ENCODE measurements at regions not wholly inside any gene's neighbourhood (a gene's known extent, or its start where the extent isn't known, plus 50 kb on each side); places are given as distances from the start of the nearest gene placed in this dataset.

GRCh38 chr17:5955764-5956163, 114.4 kb upstream of the WSCD1 start:
- Histone ChIP-seq H3K27me3 (ENCODE audit: control insufficient read depth, insufficient read depth, low read length) (no peaks in the 10 kb centered on the region), H3K79me1 (ENCODE audit: low read depth in 1 of 2, low read length in 2 of 2) (no peaks in the 10 kb centered on the region), H3K9me1 (ENCODE audit: insufficient read depth, low read length) (no peaks in the 10 kb centered on the region), H3K23ac (ENCODE audit: low read depth, low read length) (no peak overlapping the region), H2BK120ac (ENCODE audit: low read depth, low read length) (no peak overlapping the region), H2BK20ac (ENCODE audit: low read depth, low read length) (no peak overlapping the region), H2AK9ac (replicated peaks; ENCODE audit: low read depth, low read length, poor library complexity) (no peak overlapping the region), H3K9me3 (ENCODE audit: control insufficient read depth, insufficient read depth, low read length) (peaks cover 13% of the 10 kb centered on the region), H3K14ac (replicated peaks; ENCODE audit: low read depth, low read length) (no peak overlapping the region), H3K4me1 (ENCODE audit: control insufficient read depth, insufficient read depth, low read length) (no peaks in the 10 kb centered on the region), H3K56ac (ENCODE audit: extremely low read depth, insufficient read depth, low read length) (no peak overlapping the region), H3K4me3 (ENCODE audit: insufficient read depth, low read depth, low read length) (no peak overlapping the region), H2AFZ (replicated peaks; ENCODE audit: low read length, poor library complexity) (no peak overlapping the region), H4K8ac (ENCODE audit: low read depth in 2 of 2, low read length in 2 of 2) (no peak overlapping the region), H4K5ac (ENCODE audit: low read depth, low read length) (no peak overlapping the region), H2AK5ac (ENCODE audit: low read depth, low read length) (no peak overlapping the region), H3K36me3 (ENCODE audit: control insufficient read depth, insufficient read depth, low read length) (no peaks in the 10 kb centered on the region), H3K27ac (ENCODE audit: insufficient read depth, low read length) (no peak overlapping the region), H3K4ac (ENCODE audit: low read depth, low read length) (no peak overlapping the region), H4K91ac (ENCODE audit: insufficient read depth, low read depth, low read length) (no peak overlapping the region), H4K20me1 (ENCODE audit: insufficient read depth, low read length) (no peaks in the 10 kb centered on the region), H3K18ac (ENCODE audit: low read depth, low read length) (no peak overlapping the region), H3K4me2 (ENCODE audit: low read depth, low read length) (no peak overlapping the region), H3K9ac (ENCODE audit: low read depth, low read length) (no peak overlapping the region), H2BK15ac (ENCODE audit: low read depth, low read length) (no peak overlapping the region), H2BK5ac (ENCODE audit: low read depth, low read length, poor library complexity, severe bottlenecking) (no peak overlapping the region)
- dilution Hi-C loops (cut with HindIII; ENCODE audit: low sequenced_read_pairs, unreplicated experiment) (no loop called here), intact Hi-C loops (cut with micrococcal nuclease) (no loop called here), in situ Hi-C loops (cut with MboI; ENCODE audit: low sequenced_read_pairs) (no loop called here)
- WGBS, 2 experiments (ENCODE audit: extremely low coverage in 2 of 2, insufficient read length in 1 of 2), result no CpG with 5 or more reads among the region's 2 CpGs
- ATAC-seq (ENCODE audit: low read depth) (no peak), DNase-seq (no peak)
- TF ChIP-seq CEBPB (IDR thresholded peaks at IDR 0.05; ENCODE audit: low read depth, low read length) (no peak), MAZ (IDR thresholded peaks at IDR 0.05; ENCODE audit: borderline replicate concordance, low read depth, low read length) (no peak), CTCF (conservative IDR thresholded peaks at IDR 0.05; ENCODE audit: low read depth, low read length) (no peak), POLR2A (IDR thresholded peaks at IDR 0.05; ENCODE audit: low read depth, low read length) (no peak), USF2 (IDR thresholded peaks at IDR 0.05; ENCODE audit: low read depth, low read length) (no peak), BHLHE40 (IDR thresholded peaks at IDR 0.05; ENCODE audit: low read depth, low read length) (no peak), SMC3 (IDR thresholded peaks at IDR 0.05; ENCODE audit: low read depth, low read length) (no peak), NFE2L2 (IDR thresholded peaks at IDR 0.05; ENCODE audit: low read depth, low read length) (no peak), MXI1 (IDR thresholded peaks at IDR 0.05; ENCODE audit: borderline replicate concordance, low read depth, low read length) (no peak)
- ChIA-PET POLR2A (ENCODE audit: unreplicated experiment) (no interaction called here), CTCF (no interaction called here)
- BruUV-seq (replicated peaks), result no TSS peak
